H9 (cell line): ENCODE measurements at regions not wholly inside any gene's neighbourhood (a gene's known extent, or its start where the extent isn't known, plus 50 kb on each side); places are given as distances from the start of the nearest gene placed in this dataset.
"Not testable (repeated sequence)": the region's sequence is repeated elsewhere in the genome, so short reads cannot be mapped to it uniquely, and the experiment has no call there.

Experiments used
- DNase-seq: peaks from one replicate; pipeline ENCODE4 v3.0.0-alpha.2; 2017
- H2AFZ ChIP-seq: one replicate; pipeline ENCODE4 v1.6.1; 2013; ENCODE audit warnings: mild to moderate bottlenecking, low read length, control low read depth, moderate library complexity
- H2AK5ac ChIP-seq: 2 replicates; pipeline ENCODE4 v1.6.1; 2013; ENCODE audit warnings: low read length, control low read depth, mixed read lengths; ENCODE audit not compliant: insufficient read length
- H2BK120ac ChIP-seq: one replicate; pipeline ENCODE4 v1.6.1; 2013; ENCODE audit warnings: low read depth, mild to moderate bottlenecking, low read length, control low read depth, inconsistent platforms; ENCODE audit not compliant: poor library complexity, severe bottlenecking
- H2BK12ac ChIP-seq: 2 replicates; pipeline ENCODE4 v1.6.1; 2013; ENCODE audit warnings: low read length, control low read depth, mixed read lengths, low read depth; ENCODE audit not compliant: insufficient read length
- H2BK15ac ChIP-seq: 2 replicates; pipeline ENCODE4 v1.6.1; 2013; ENCODE audit warnings: low read depth, low read length, control low read depth
- H2BK20ac ChIP-seq: one replicate; pipeline ENCODE4 v1.6.1; 2013; ENCODE audit warnings: low read depth, mild to moderate bottlenecking, low read length, control low read depth, inconsistent platforms; ENCODE audit not compliant: poor library complexity, severe bottlenecking
- H2BK5ac ChIP-seq: 2 replicates; pipeline ENCODE4 v1.6.1; 2013; ENCODE audit warnings: low read length, control low read depth, mixed read lengths; ENCODE audit not compliant: insufficient read length
- H3K14ac ChIP-seq: 2 replicates; pipeline ENCODE4 v1.6.1; 2013; ENCODE audit warnings: low read length, control low read depth; ENCODE audit not compliant: insufficient read depth
- H3K18ac ChIP-seq: 2 replicates; pipeline ENCODE4 v1.6.1; 2013; ENCODE audit warnings: low read depth, mild to moderate bottlenecking, mixed read lengths, low read length, control low read depth; ENCODE audit not compliant: insufficient read length
- H3K23ac ChIP-seq: 2 replicates; pipeline ENCODE4 v1.6.1; 2013; ENCODE audit warnings: low read length, control low read depth, mixed read lengths, low read depth; ENCODE audit not compliant: insufficient read length
- H3K23me2 ChIP-seq: 2 replicates; pipeline ENCODE4 v1.6.1; 2013; ENCODE audit warnings: low read depth, mild to moderate bottlenecking, mixed read lengths, low read length, control low read depth; ENCODE audit not compliant: insufficient read length, poor library complexity, severe bottlenecking
- H3K27ac ChIP-seq: 2 replicates; pipeline ENCODE4 v1.5.1; 2013; ENCODE audit warnings: low read length, control low read depth, mixed read lengths, low read depth; ENCODE audit not compliant: insufficient read length
- H3K27me3 ChIP-seq: 2 replicates; pipeline ENCODE4 v1.6.1; 2013; ENCODE audit warnings: low read length, control low read depth, inconsistent platforms; ENCODE audit not compliant: insufficient read depth
- H3K4ac ChIP-seq: 2 replicates; pipeline ENCODE4 v1.6.1; 2013; ENCODE audit warnings: low read depth, mild to moderate bottlenecking, control low read depth, inconsistent platforms, low read length, moderate library complexity
- H3K4me1 ChIP-seq: 2 replicates; pipeline ENCODE4 v1.6.1; 2013; ENCODE audit warnings: low read length, control low read depth, inconsistent platforms; ENCODE audit not compliant: insufficient read depth
- H3K4me2 ChIP-seq: 2 replicates; pipeline ENCODE4 v1.6.1; 2013; ENCODE audit warnings: low read length, control low read depth, mixed read lengths; ENCODE audit not compliant: insufficient read length, insufficient read depth
- H3K56ac ChIP-seq: 2 replicates; pipeline ENCODE4 v1.6.1; 2013; ENCODE audit warnings: low read depth, mild to moderate bottlenecking, mixed read lengths, low read length, control low read depth; ENCODE audit not compliant: insufficient read length
- H3K79me1 ChIP-seq: 2 replicates; pipeline ENCODE4 v1.6.1; 2013; ENCODE audit warnings: low read depth, mild to moderate bottlenecking, moderate library complexity, low read length, control low read depth, inconsistent platforms; ENCODE audit not compliant: insufficient read depth, poor library complexity, severe bottlenecking
- H3K79me2 ChIP-seq: 2 replicates; pipeline ENCODE4 v1.6.1; 2013; ENCODE audit warnings: low read length, control low read depth, inconsistent platforms; ENCODE audit not compliant: insufficient read depth
- H3K9ac ChIP-seq: 2 replicates; pipeline ENCODE4 v1.6.1; 2013; ENCODE audit warnings: low read length, control low read depth, mixed read lengths; ENCODE audit not compliant: insufficient read length; ENCODE audit errors: extremely low read depth
- H3K9me3 ChIP-seq: one replicate; pipeline ENCODE4 v1.6.1; 2013; ENCODE audit warnings: low read depth, low read length, inconsistent platforms; ENCODE audit not compliant: control insufficient read depth
- H3T11ph ChIP-seq: one replicate; pipeline ENCODE4 v1.6.1; 2013; ENCODE audit warnings: mild to moderate bottlenecking, low read length, control low read depth, inconsistent platforms
- H4K20me1 ChIP-seq: one replicate; pipeline ENCODE4 v1.6.1; 2013; ENCODE audit not compliant: control insufficient read depth, insufficient read length, insufficient read depth
- H4K5ac ChIP-seq: 2 replicates; pipeline ENCODE4 v1.6.1; 2013; ENCODE audit warnings: low read depth, mild to moderate bottlenecking, mixed read lengths, low read length, control low read depth; ENCODE audit not compliant: insufficient read length
- H4K8ac ChIP-seq: replicated peaks from 2 replicates; pipeline ENCODE4 v1.6.1; 2013; ENCODE audit warnings: low read length, control low read depth, mixed read lengths, low read depth; ENCODE audit not compliant: insufficient read length
- H4K91ac ChIP-seq: 2 replicates; pipeline ENCODE4 v1.6.1; 2013; ENCODE audit warnings: low read depth, mild to moderate bottlenecking, moderate library complexity, mixed read lengths, low read length, control low read depth; ENCODE audit not compliant: insufficient read length
- H3K27ac Mint-ChIP-seq, 3 experiments: 2 replicates in 2 of 3; 3 replicates in 1 of 3; pipeline ENCODE4 v1.8.0; 2020 to 2021; ENCODE audit warnings: mixed read lengths in 3 of 3, mild to moderate bottlenecking in 1 of 3, moderate library complexity in 1 of 3
- H3K27me3 Mint-ChIP-seq: 2 replicates; pipeline ENCODE4 v1.8.0; 2021; ENCODE audit warnings: low read depth, mild to moderate bottlenecking, moderate library complexity, mixed read lengths
- H3K36me3 Mint-ChIP-seq, 3 experiments: 2 replicates in 2 of 3; 3 replicates in 1 of 3; pipeline ENCODE4 v1.8.0; 2020 to 2021; ENCODE audit warnings: low read depth in 3 of 3, mixed read lengths in 3 of 3; ENCODE audit not compliant: insufficient read depth in 1 of 3
- H3K4me1 Mint-ChIP-seq, 2 experiments: 2 replicates each; pipeline ENCODE4 v1.8.0; 2020; ENCODE audit warnings: mixed read lengths in 2 of 2
- H3K4me3 Mint-ChIP-seq, 2 experiments: 2 replicates in 1 of 2; 3 replicates in 1 of 2; pipeline ENCODE4 v1.8.0; 2020 to 2021; ENCODE audit warnings: mild to moderate bottlenecking in 2 of 2, mixed read lengths in 2 of 2, moderate library complexity in 1 of 2
- H3K9me3 Mint-ChIP-seq, 2 experiments: 2 replicates in 1 of 2; 3 replicates in 1 of 2; pipeline ENCODE4 v1.8.0; 2020; ENCODE audit warnings: mild to moderate bottlenecking in 2 of 2, mixed read lengths in 2 of 2, moderate library complexity in 1 of 2
- WGBS: extraction: QIAGEN DNeasy Blood & Tissue Kit; methylation state at CpG from one replicate; pipeline ENCODE4 v1.1.7; 2013; ENCODE audit warnings: missing lambda C conversion rate, low lambda C conversion rate, mixed read lengths; ENCODE audit not compliant: insufficient read length; ENCODE audit errors: extremely low coverage; 5-methylcytosine and 5-hydroxymethylcytosine counted together

DNA sequence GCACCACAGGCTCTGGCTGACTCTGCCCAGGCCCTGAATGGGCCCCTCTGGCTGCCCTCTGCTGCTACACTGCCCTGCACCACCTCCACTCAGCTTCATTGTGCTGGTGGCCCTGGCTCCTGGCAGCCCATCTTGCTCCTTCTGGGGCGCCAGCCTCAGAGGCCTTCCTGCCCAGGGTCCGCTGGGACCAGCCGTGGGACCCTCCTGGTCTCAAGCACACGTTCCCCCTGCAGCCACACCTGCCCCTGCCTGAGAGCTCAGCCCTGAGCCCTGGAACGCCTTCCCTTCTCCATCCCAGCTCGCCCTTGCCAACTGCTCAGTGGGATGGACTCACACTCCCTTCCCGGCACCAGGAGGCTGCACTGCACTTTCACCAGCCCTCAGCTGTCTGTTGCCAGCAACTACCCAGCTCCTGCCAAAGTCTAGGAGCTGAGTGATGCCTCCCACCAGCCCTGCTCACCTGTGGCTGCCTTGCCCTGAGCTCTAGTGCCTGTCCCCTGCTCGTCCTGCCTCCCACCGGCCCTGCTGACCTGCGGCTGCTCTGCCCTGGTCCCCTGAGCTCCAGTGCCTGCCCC is 217.9 kb downstream of the TMEM121 start:
- not testable (repeated sequence) for H3K27me3 Mint-ChIP-seq, H3K14ac ChIP-seq, H4K8ac ChIP-seq, H2BK120ac ChIP-seq, H3T11ph ChIP-seq, H2BK15ac ChIP-seq, H3K27ac Mint-ChIP-seq, H3K79me2 ChIP-seq, H2BK20ac ChIP-seq, H4K5ac ChIP-seq, H3K23ac ChIP-seq, H3K79me1 ChIP-seq, H3K4me3 Mint-ChIP-seq, H3K9ac ChIP-seq, H3K4me1 Mint-ChIP-seq, H4K91ac ChIP-seq, H3K4ac ChIP-seq, H3K27ac ChIP-seq, H2BK5ac ChIP-seq, H3K56ac ChIP-seq, H2BK12ac ChIP-seq, H4K20me1 ChIP-seq, H3K23me2 ChIP-seq, H2AFZ ChIP-seq, H2AK5ac ChIP-seq, H3K18ac ChIP-seq, H3K4me1 ChIP-seq, H3K4me2 ChIP-seq, DNase-seq, H3K27me3 ChIP-seq
- Mint-ChIP-seq H3K36me3 (peaks cover 9 to 19% (median 16%) of the 10 kb centered on the region in 3 experiments; a peak in 6 of 7 replicates), H3K9me3 (peaks cover 66 to 77% of the 10 kb centered on the region in 2 experiments)
- peaks cover 54% of the 10 kb centered on the region for H3K9me3 ChIP-seq
- no CpG with 5 or more reads among the region's 10 CpGs for WGBS
